Urothelium cell line (cell line): ENCODE measurements at regions not wholly inside any gene's neighbourhood (a gene's known extent, or its start where the extent isn't known, plus 50 kb on each side); places are given as distances from the start of the nearest gene placed in this dataset.

Experiments
- DNase-seq: peaks from one replicate; pipeline ENCODE4 v3.0.0; 2011; ENCODE audit warnings: low spot score, mixed read lengths
- FAIRE-seq: peaks from 2 replicates; lab custom pipeline; 2011; peaks lifted over from hg19 to GRCh38; lab: Jason Lieb, UNC

DNA sequence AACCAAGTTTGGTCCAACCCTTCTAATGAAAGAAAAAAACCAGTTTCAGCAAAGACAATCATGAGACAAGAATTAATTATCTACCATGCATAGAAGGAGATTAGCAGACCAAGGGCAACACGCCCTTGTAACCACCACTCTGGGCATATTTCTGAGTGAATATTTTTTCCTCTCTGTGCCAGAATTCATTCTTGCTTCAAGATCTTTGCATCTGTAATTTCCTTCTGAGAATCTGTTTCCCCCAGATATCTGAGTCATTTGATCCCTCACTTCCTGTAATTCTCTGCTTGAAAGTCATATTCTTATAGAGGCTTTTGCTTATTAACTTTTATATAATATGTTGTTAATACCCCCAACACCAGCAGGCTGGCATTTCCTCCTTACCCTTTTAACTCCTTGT is 243.7 kb downstream of the SLC16A7 start:
- FAIRE-seq (no peak), DNase-seq (no peak)

DNA sequence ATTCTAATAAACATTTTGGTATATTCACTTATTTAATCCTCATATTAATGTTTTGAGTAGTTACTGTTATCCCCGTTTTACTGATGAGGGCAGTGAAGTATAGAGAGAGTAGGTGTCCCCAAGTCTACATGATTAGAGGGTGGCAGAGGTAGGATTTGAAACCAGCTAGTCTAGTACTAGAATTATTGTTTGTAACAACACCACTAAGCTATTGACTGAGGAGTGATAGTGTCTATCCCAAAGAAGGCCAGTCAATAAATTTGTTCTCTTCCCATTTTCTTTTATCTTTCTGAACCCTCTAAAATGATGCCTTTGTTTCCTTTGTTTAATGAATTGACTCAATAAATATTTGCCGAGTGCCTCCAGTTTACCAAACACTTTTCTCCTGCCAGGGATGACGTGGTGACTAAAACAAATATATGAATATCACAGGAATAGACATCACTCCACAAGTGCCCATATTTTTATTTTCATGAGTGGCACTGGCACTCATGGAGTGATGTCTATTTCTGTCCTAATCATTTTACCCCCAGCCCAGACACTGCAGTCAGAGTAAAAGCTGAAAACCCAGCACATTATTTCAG is 247.5 kb downstream of the SLC16A7 start:
- FAIRE-seq = no peak
- DNase-seq = no peak

DNA sequence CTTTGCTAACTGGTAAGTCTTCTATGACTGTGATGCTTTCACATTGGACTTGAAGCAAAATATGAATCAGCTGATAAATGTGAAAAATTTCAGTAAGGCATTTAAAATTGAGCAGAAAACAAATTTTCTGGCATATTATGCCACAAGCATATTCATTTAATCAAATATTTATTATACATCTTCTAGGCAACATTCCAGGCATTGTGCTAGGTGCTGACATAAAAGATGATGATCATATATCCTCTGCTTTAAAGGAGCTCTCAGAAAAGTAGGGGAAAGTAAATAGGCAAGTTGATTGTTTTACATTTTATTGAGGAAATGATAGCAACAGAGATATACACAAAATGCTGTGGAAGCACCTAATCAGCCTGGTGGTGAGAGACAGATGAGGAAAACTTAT is 248.9 kb downstream of the SLC16A7 start:
- DNase-seq (no peak), FAIRE-seq (no peak)

DNA sequence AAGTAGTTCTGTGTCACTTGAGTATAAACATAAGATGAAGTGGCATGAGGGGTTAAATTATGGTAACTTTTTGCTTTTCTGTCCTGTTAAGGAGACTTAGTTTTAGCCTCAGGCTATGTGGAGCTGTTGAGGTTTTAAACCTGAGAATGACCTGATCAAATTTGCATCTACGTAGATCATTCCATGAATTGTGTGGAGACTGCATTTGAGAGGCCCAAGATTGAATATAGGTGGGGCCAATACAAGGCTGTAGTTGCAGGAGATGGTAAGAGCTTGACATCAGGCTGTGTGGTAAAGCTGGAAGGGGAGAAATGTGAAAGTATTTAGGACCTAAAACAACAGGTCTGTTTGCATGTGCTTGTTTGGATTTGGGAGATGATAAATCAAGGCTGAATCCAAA is 249.5 kb downstream of the SLC16A7 start:
- DNase-seq (no peak), FAIRE-seq (no peak)

DNA sequence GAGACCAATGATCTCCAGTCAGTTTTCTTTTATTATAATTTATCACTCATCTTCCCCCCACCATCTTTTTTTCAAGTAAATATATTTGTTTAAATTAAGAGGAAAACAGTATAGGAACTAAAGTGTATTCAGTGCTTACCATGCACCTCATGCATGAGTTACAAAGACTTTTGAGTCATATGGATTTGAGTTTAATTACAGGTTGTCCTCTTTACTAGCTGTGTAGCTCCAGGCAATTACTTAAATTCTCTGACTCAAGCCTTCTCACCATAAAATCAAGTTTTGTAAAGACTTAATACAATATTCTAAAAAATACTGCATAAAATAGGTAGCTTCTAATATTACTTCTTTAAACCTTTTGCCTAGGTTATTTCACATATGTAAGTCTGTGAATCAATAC is 251.3 kb downstream of the SLC16A7 start:
- FAIRE-seq (no peak), DNase-seq (no peak)

DNA sequence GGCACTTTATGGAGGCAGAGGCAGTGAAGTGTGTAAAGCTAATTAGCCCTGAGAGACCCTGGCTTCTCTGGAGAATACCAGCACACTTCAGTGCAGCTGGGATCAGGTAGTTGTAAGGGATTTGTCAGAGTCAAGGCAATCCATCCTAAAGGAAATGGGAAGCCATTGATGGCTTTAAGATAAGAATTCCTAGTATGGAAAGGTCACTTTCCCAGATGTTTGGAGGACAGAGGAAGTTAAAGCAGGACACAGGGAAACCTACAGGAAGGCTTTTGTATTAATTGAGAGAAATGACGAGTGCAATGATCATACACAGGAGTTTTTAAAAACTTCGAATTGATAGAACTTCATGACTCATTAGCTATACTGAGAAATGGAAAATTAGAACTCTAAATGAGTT is 254.4 kb downstream of the SLC16A7 start:
- DNase-seq (no peak), FAIRE-seq (no peak)

DNA sequence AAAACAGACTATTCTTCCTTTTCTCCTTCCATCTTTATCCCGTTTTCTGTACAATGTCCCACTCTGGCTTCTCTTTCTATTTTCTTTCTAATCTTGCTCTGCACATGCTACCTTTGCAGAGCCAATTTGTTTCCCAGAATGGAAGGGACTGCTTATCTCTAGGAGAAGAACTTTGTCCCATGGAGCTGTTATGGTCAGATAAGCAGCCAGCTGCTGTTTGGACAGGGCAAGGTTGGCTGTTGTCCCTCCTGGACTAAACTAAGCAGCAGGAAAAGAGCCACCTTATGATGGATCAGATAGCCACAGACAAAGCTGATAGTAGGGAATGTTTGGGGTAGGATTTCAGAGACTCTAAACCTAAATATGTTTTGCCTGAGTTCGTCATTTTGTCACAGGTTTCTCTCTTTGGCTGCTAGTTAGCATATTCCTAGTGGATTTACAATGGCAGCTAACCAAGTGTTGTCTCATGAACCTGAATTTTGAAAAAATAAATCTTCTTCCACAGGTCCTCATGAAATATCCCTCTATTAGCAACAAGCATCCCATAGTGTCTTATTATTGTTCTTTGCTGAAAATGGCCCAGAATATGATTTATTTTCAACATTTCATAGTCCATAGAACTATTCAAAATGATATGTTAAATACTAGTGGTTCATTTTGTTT is 262.8 kb downstream of the SLC16A7 start:
- DNase-seq (no peak), FAIRE-seq (no peak)

DNA sequence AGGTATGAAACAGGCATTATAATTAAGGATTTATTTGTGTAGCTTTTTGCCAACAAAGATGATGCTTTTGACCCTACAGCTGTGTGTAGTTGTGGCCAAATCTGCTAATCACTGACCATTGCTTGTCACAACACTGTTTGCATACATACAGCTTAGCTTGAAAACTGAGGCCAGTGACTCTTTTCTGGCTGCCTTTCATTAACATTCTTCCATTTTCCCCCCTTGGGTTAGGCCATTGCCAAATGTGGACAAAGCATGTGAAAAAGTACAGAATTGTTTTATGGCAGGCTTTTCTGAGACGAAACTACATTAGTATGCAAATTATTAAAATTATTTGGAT is 263.3 kb downstream of the SLC16A7 start:
- FAIRE-seq = no peak
- DNase-seq = no peak

DNA sequence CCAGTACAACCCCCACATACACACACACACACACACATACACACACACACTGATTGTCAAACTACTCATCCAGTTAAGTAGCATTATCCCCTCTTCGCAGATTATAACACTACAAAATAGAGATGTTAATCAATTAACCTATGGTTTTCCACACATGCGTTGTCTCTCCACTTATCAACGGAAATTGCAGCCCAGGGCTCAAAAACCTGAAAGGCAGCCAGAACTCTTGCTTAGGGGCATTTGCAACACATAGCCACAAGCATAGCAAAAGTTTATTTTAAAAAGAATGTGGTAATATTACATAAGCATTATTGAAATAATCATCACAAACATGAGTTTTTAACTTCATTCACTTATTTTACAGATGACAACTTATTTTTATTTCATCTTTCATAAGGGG is 265.8 kb downstream of the SLC16A7 start:
- DNase-seq (no peak), FAIRE-seq (no peak)

DNA sequence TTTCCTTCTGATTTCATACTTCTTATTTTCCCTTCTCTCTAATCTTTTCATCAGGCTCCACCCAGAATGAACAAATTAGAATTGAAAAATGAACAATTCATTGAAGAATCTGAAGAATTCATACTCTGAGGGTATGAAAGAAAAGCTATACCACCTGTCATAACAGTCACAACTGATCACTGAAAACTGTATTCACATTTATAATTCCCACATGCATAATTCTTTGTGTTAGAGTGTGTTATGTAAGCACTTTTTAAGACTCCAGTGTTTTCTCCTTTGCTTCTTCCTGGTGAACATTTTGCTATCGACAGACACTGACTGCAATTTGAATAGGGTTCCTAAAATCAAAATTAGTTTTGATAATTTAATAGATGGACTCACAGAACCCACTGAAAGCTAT is 271.2 kb downstream of the SLC16A7 start:
- no peak for DNase-seq
- no peak for FAIRE-seq

DNA sequence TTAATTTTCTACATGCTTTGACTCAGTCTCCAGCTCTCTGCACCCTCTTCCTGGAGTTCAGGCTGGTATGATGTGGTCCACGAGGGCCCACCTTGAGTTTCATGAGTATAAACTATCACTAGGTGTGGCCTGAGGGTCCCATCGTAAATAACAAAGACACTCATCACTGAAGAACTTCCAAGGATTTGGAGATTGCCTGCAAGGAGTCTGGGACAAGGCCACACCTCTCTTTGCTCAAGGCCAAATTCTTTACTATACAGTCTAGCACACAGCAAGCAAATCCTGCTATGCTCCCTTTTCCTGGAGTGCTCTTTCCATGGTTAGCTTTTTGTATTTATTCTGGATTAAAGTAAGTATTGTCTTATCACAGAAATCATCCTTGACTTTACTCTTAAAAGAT is 271.9 kb downstream of the SLC16A7 start:
- FAIRE-seq (no peak), DNase-seq (no peak)

DNA sequence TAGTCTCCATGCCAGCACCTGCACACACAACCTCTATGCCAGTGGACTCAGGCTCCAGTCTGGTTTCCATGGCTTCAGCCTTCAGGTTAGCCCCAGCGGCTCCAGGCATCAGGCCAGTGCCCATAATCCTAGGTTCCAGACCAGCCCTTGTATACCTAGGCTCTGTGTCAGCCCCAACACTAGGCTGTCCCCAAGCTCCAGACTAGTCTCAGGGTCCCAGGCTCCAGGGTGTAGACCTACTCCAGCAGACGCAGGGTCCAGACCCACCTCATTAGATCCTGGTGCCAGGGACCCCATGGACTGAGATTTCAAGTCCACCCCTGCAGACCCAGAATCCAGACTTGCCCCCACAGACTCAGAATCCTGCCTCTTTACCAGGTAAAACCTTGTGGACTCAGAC is 275.9 kb downstream of the SLC16A7 start:
- DNase-seq (no peak), FAIRE-seq (no peak)

DNA sequence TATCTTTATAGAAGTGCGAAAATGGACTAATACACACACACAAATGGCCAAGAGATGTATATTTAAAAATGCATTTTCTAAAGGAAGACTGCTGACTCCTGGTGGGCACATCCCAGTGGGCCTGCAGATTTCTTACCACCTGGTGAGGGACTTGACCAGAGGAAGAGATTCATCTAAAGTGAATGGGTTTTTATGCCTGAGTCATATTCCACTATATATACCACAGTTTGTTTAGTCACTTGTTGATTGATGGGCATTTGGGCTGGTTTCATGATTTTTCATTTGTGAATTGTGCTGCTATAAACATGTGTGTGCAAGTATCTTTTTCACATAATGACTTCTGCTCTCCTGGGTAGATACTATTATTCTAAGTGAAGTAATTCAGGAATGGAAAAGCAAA is 277.3 kb downstream of the SLC16A7 start:
- no peak for DNase-seq
- no peak for FAIRE-seq

DNA sequence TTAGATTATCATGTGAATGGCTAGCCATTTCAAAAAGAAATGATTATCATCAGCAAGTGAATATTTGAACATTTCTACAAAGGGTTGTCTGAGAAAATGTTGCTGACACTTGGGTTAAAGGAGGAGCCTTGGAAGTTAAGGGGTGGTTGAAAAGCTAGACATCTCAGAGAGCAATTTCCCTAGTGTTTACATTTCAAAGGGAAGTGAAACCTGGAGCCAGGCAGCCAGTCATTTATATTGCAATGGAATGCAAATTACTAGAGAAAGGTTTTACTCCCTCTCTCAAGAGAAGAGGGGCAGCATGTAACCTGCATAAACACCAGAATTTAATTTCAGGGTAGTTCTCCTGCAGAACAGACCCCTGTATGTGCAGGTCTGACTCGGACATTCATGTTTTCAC is 279.0 kb downstream of the SLC16A7 start:
- FAIRE-seq (no peak), DNase-seq (no peak)

DNA sequence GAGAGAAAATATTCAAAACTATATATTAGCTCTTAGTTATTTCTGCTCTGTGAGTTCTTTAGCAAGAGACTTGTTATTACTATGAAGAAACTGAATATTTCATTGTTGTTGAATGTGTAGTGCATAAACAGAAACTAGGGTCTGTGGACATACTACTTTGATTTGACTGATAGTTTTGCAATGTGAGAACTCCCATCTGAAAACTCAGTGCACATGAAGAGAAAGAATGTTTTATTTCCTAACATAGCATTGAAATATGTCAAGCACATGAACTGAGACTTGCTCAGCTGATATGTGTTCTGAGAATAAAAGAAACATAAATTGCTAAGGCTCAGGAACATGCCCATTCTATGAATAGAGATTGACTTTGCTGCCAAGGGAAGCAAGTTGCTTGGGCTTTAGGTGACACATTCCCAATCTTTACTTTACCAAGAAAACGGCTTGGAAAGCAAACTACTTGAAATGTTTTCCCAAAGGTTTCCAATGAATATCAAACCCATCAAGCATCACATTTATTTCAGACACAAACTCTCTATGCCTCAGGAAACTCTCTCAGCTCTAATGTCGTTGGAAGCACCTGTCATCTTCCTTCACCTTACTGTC is 290.4 kb downstream of the SLC16A7 start:
- DNase-seq (no peak), FAIRE-seq (no peak)

DNA sequence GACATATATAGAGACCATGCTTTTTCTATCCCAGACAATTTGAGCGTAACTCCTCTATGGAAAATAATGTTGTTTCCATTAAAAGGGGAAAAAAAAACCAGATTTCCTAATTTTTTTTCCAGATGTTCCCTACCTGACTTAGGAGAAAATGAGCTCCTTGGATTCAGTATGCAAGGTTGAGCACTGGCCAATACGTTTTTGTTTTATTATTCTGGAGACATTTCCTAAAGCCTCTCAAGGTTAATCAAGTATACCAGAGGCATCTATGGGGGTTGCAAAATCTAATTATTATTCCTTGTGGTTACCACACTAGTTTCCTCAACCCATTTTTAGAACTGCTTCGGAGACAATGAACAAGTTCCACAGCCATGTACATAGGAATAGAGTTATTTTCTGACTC is 291.3 kb downstream of the SLC16A7 start:
- DNase-seq = no peak
- no peak for FAIRE-seq

DNA sequence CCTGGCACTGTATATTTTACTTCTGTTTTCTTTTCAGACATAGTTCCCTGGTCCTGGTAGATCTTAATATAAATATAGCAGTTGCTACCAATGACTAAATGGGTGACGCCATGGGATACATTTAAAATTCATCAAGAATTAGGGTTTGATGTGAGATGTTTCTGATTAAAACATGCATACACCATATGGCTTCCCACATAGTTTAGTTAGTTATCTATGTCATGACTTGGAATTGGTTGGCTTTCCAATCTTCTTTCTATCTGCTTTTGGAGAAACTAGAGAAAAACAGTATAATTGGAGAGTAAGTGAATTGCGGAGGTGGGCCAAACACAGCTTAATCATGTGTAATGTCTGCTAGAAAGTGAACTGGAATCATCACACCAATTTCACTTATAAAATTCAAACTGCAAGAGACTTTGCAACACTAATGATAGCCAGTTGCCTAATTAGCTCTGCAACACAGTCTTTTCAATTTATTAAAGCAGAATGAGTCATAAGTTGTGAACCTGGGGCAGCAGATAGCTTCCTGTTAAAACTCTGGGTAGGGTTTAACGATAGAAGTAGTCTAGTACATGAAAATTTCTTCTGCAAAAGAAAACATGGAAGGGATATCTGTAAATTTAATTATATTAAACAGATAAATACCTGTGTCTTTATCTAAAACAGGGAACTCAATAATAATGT is 295.2 kb downstream of the SLC16A7 start:
- DNase-seq (no peak), FAIRE-seq (no peak)

DNA sequence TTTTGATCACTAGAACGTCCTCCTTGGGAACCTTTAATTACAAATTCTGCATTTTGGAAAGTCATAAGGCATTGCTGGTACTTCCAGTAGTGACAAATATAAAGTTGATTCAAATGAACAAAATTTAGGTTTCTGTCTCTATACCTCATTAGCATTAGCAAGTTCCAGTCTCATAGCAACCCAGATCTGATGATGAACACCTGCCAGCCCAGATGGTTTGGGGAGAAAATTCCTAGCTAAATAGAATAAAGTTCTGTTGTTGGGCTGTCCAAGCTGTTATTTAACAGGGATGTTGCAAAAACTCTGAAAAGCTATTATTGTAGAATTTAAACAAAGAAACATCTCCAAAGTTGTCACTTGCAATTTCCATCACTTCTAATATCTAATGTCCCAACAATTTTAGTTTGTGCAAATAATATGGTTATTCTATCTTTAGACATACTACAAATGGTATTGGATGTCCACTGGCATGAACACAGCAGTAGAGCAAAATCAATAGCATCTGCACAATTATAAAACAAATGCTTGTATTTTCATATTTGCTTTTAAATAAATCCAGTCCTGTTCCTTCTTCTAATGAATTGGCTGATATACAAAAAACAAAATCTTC is 299.4 kb downstream of the SLC16A7 start:
- no peak for DNase-seq
- FAIRE-seq = no peak

DNA sequence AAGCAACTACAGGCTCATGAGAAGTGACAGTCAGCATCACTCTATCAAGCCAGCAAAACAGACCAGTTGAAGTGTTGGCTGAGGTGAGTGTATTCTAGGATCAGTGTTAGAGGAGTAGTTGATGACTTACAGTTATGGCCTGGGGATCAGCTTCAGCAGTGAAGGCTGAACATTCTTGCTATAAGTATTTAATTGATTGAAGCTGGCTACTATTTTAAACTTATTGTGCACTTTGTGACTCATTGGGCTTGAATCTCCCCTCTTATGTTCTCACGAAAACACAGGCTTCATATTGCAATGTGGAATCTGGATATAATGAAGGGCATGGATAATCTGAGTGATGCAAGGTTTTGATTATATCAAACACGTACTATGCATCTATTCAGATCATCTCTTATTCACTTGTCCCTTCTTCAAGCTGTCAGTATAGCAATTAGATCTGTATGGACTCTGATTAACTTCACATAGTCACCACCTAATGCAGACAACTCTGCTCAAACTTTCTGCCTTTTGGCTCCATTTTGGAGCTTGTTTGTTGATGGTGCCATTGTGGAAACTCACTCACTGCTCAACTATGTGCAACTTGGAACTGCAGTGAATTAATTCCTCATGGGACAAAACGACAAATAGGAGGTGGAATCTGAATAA is 309.2 kb downstream of the SLC16A7 start:
- DNase-seq (no peak), FAIRE-seq (no peak)

DNA sequence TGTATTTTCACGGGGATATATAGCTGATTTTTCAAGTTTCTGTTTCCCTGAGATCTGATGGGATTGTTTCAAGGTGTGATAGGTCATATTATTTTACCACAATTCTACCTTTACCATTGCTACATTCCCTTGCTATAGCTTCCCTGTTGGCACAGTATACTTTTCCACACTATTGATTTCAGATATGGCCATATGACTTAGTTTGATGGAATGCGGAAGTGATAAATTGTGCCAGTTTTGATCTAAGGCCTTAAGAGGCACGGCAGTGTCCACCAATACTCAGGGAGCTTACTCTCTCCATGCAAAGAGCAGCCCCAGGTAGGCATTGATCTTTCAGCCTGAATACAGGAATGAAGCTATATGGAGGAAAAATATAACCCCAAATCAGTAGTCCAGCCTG is 315.7 kb downstream of the SLC16A7 start:
- no peak for FAIRE-seq
- DNase-seq = no peak

DNA sequence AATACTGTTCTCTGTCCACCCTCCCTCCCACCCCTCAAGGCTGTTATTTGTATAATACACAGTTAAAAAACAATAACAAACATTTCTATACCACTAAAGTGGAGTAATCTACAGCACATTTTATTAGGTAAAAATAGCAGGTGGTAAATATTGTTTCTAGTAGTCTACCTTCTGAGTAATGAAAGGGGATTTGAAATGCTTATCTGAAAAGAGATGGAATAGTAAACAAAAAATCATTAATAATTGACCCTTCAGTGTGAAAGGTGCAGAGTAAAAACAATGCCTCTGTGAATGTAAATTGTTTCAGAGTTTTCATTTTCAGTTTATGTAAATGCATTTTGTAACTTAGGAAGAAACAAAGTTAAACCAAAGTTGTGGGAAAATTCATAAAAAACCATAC is 321.2 kb downstream of the SLC16A7 start:
- DNase-seq (no peak), FAIRE-seq (no peak)
